DND-41 (cell line): ENCODE measurements at regions not wholly inside any gene's neighbourhood (a gene's known extent, or its start where the extent isn't known, plus 50 kb on each side); places are given as distances from the start of the nearest gene placed in this dataset.

ENCODE experiments used
- CTCF ChIP-seq: IDR thresholded peaks from 2 replicates; pipeline ENCODE4 v1.5.1; 2012; ENCODE audit warnings: borderline replicate concordance, low read length, moderate library complexity, mild to moderate bottlenecking; ENCODE audit not compliant: poor library complexity, severe bottlenecking; ENCODE audit errors: extremely low read depth
- EZH2 ChIP-seq: IDR thresholded peaks from 3 replicates; pipeline ENCODE4 v1.6.1; 2012; ENCODE audit warnings: borderline replicate concordance, low read depth, mild to moderate bottlenecking, moderate library complexity, low read length, inconsistent platforms; ENCODE audit not compliant: severe bottlenecking

DNA sequence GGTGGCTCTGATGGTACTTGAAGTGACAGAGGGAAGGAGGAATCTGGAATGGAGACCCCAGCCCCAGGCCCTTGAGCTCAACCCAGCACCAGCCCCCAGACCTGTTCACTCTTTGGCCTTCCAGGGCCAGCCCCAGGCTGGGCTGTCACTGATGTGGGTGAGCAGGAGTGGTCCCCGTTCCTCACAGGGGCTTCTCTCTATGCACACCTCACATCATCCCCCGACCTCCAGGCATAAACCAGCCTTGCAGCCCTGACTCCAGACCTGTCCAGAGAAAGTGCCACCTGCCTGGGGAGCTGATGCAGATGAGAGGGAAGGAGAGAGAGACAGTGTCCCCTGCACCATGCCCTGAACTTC lies 182.6 kb upstream of the SDK2 start:
- TF ChIP-seq CTCF = no peak
- TF ChIP-seq EZH2 = no peak
